PC-9 (cell line): ENCODE measurements at regions not wholly inside any gene's neighbourhood (a gene's known extent, or its start where the extent isn't known, plus 50 kb on each side); places are given as distances from the start of the nearest gene placed in this dataset.

Experiments
- EZH2 ChIP-seq: fragments of 200-600 bp; sonication (generic); IDR thresholded peaks from 2 replicates; pipeline ENCODE4 v1.8.0; 2017; ENCODE audit warnings: antibody characterized with exemption, low read depth
- TF ChIP-seq, protein P1 (sequence below): fragments of 200-600 bp; sonication (generic); conservative IDR thresholded peaks from 2 replicates; pipeline ENCODE4 v1.6.1; 2017; ENCODE audit warnings: mixed run types, antibody characterized with exemption, mild to moderate bottlenecking, moderate library complexity

DNA sequence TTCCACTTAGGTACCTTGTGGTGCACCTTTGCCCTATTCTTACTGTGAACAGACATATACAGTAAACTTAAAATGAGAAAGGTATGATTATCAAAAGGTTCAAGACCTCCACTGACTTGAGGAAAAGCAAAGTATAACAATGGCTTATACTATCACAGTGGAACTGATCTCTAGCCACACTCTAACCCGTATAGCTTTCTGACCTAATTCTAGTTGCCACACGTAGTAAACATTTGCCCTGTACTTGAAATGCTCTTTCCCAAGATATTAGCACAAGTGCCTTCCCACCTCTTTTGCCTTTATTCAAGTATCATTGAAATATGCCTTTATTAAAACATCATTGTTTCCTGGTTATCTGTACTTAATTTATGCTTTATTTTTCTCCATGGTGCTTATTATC, 250.4 kb upstream of the PPFIA2 start:
- TF ChIP-seq, protein P1, sequence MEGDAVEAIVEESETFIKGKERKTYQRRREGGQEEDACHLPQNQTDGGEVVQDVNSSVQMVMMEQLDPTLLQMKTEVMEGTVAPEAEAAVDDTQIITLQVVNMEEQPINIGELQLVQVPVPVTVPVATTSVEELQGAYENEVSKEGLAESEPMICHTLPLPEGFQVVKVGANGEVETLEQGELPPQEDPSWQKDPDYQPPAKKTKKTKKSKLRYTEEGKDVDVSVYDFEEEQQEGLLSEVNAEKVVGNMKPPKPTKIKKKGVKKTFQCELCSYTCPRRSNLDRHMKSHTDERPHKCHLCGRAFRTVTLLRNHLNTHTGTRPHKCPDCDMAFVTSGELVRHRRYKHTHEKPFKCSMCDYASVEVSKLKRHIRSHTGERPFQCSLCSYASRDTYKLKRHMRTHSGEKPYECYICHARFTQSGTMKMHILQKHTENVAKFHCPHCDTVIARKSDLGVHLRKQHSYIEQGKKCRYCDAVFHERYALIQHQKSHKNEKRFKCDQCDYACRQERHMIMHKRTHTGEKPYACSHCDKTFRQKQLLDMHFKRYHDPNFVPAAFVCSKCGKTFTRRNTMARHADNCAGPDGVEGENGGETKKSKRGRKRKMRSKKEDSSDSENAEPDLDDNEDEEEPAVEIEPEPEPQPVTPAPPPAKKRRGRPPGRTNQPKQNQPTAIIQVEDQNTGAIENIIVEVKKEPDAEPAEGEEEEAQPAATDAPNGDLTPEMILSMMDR, result no peak
- no peak for TF ChIP-seq EZH2
